Uterus (tissue), 2 donors: ENCODE measurements at regions not wholly inside any gene's neighbourhood (a gene's known extent, or its start where the extent isn't known, plus 50 kb on each side); places are given as distances from the start of the nearest gene placed in this dataset.

Source experiments
- CTCF ChIP-seq, 4 experiments: fragments of 200-600 bp in 2 of 4; fragments of 450-650 bp in 2 of 4; sonication (generic) in 2 of 4; IDR thresholded peaks; one replicate each; pipeline ENCODE4 v1.5.1; 2016 to 2019; ENCODE audit warnings: antibody characterized with exemption in 4 of 4, mild to moderate bottlenecking in 2 of 4, moderate library complexity in 1 of 4
- POLR2A ChIP-seq, 2 donors: fragments of 450-650 bp; IDR thresholded peaks; one replicate each; pipeline ENCODE4 v1.6.1; 2016; ENCODE audit warnings: antibody characterized with exemption in 2 of 2, mild to moderate bottlenecking in 1 of 2, moderate library complexity in 1 of 2

- TF ChIP-seq POLR2A (IDR thresholded peaks at IDR 0.05) = no peak
- no peak for TF ChIP-seq CTCF (IDR thresholded peaks at IDR 0.05)
Measured at GRCh38 chr12:123059500-123059899, 79.0 kb downstream of the ARL6IP4 start.
